ENCODE measurements at regions not wholly inside any gene's neighbourhood (a gene's known extent, or its start where the extent isn't known, plus 50 kb on each side); places are given as distances from the start of the nearest gene placed in this dataset.

- Histone ChIP-seq H3K79me1 (replicated peaks; ENCODE audit: low read length, poor library complexity, severe bottlenecking) (no peaks in the 10 kb centered on the region), H4K8ac (ENCODE audit: low read length) (no peak overlapping the region), H3K23ac (ENCODE audit: low read length in 2 of 2) (no peak overlapping the region), H4K91ac (ENCODE audit: low read length) (no peak overlapping the region), H3K4ac (ENCODE audit: low read depth in 1 of 2, low read length in 2 of 2) (no peak overlapping the region), H3K27ac (ENCODE audit: low read length, poor library complexity, severe bottlenecking) (no peak overlapping the region), H3K4me1 (ENCODE audit: control insufficient read depth, insufficient read depth, low read depth, low read length) (no peaks in the 10 kb centered on the region), H3K36me3 (ENCODE audit: control insufficient read depth in 1 of 2, insufficient read depth in 2 of 2, low read depth in 1 of 2, low read length in 2 of 2) (no peaks in the 10 kb centered on the region), H3K9me3 (ENCODE audit: control insufficient read depth, low read length) (no peaks in the 10 kb centered on the region), H2BK120ac (ENCODE audit: low read depth, low read length) (no peak overlapping the region), H2BK5ac (ENCODE audit: low read depth, low read length, poor library complexity, severe bottlenecking) (no peak overlapping the region), H3K4me2 (ENCODE audit: low read length, poor library complexity, severe bottlenecking) (no peak overlapping the region), H3K27me3 (ENCODE audit: control insufficient read depth in 1 of 2, insufficient read depth in 1 of 2, low read length in 2 of 2) (peaks cover 0 to 36% of the 10 kb centered on the region in 2 experiments), H2AFZ (ENCODE audit: low read depth, low read length) (no peak overlapping the region), H3K4me3 (ENCODE audit: insufficient read depth in 1 of 2, low read depth in 1 of 2, low read length in 2 of 2) (no peak overlapping the region), H3K14ac (ENCODE audit: low read length in 2 of 2) (no peak overlapping the region), H2BK12ac (ENCODE audit: low read length in 2 of 2) (no peak overlapping the region), H3K18ac (ENCODE audit: low read depth in 1 of 2, low read length in 2 of 2) (no peak overlapping the region), H2BK15ac (ENCODE audit: low read depth, poor library complexity, severe bottlenecking) (no peak overlapping the region), H3K9ac (ENCODE audit: low read length) (no peak overlapping the region), H2AK5ac (ENCODE audit: low read length, severe bottlenecking) (no peak overlapping the region)
- WGBS, result 80% methylated on average over 5 of the region's 5 CpGs
- DNase-seq, result no peak
Observed at GRCh38 chr20:21022925-21023324, 83.2 kb downstream of the LINC00237 start.

GRCh38 chr20:21021472-21021790 is 84.7 kb downstream of the LINC00237 start:
- Histone ChIP-seq H2BK15ac (ENCODE audit: low read depth, poor library complexity, severe bottlenecking) (no peak overlapping the region), H3K36me3 (ENCODE audit: control insufficient read depth in 1 of 2, insufficient read depth in 2 of 2, low read depth in 1 of 2, low read length in 2 of 2) (no peaks in the 10 kb centered on the region), H3K14ac (ENCODE audit: low read length in 2 of 2) (no peak overlapping the region), H3K18ac (ENCODE audit: low read depth in 1 of 2, low read length in 2 of 2) (no peak overlapping the region), H3K4me3 (ENCODE audit: insufficient read depth in 1 of 2, low read depth in 1 of 2, low read length in 2 of 2) (no peak overlapping the region), H3K4ac (ENCODE audit: low read depth in 1 of 2, low read length in 2 of 2) (no peak overlapping the region), H4K91ac (ENCODE audit: low read length) (no peak overlapping the region), H3K4me1 (ENCODE audit: control insufficient read depth, insufficient read depth, low read depth, low read length) (no peaks in the 10 kb centered on the region), H3K23ac (ENCODE audit: low read length in 2 of 2) (no peak overlapping the region), H2BK12ac (ENCODE audit: low read length in 2 of 2) (no peak overlapping the region), H3K79me1 (replicated peaks; ENCODE audit: low read length, poor library complexity, severe bottlenecking) (no peaks in the 10 kb centered on the region), H3K27ac (ENCODE audit: low read length, poor library complexity, severe bottlenecking) (no peak overlapping the region), H3K9ac (ENCODE audit: low read length) (no peak overlapping the region), H2BK120ac (ENCODE audit: low read depth, low read length) (no peak overlapping the region), H2AFZ (ENCODE audit: low read depth, low read length) (no peak overlapping the region), H3K27me3 (ENCODE audit: control insufficient read depth in 1 of 2, insufficient read depth in 1 of 2, low read length in 2 of 2) (peaks cover 0 to 41% of the 10 kb centered on the region in 2 experiments), H2BK5ac (ENCODE audit: low read depth, low read length, poor library complexity, severe bottlenecking) (no peak overlapping the region), H2AK5ac (ENCODE audit: low read length, severe bottlenecking) (no peak overlapping the region), H4K8ac (ENCODE audit: low read length) (no peak overlapping the region), H3K9me3 (ENCODE audit: control insufficient read depth, low read length) (no peaks in the 10 kb centered on the region), H3K4me2 (ENCODE audit: low read length, poor library complexity, severe bottlenecking) (no peak overlapping the region)
- WGBS, result 100% methylated on average over 1 of the region's 1 CpG
- DNase-seq, result no peak

- H4K91ac ChIP-seq (ENCODE audit: low read length), result no peak overlapping the region
- H3K14ac ChIP-seq (ENCODE audit: low read length in 2 of 2), result no peak overlapping the region
- no peak overlapping the region for H4K8ac ChIP-seq (ENCODE audit: low read length)
- H3K4me3 ChIP-seq (ENCODE audit: insufficient read depth in 1 of 2, low read depth in 1 of 2, low read length in 2 of 2), result peak overlapping the region in 1 of 2 experiments; percentile 56
- H2BK120ac ChIP-seq (ENCODE audit: low read depth, low read length), result no peak overlapping the region
- H3K18ac ChIP-seq (ENCODE audit: low read depth in 1 of 2, low read length in 2 of 2), result no peak overlapping the region
- no peak overlapping the region for H3K4ac ChIP-seq (ENCODE audit: low read depth in 1 of 2, low read length in 2 of 2)
- H3K79me1 ChIP-seq (replicated peaks; ENCODE audit: low read length, poor library complexity, severe bottlenecking), result no peaks in the 10 kb centered on the region
- H3K27ac ChIP-seq (ENCODE audit: low read length, poor library complexity, severe bottlenecking), result no peak overlapping the region
- no peaks in the 10 kb centered on the region for H3K36me3 ChIP-seq (ENCODE audit: control insufficient read depth in 1 of 2, insufficient read depth in 2 of 2, low read depth in 1 of 2, low read length in 2 of 2)
- H3K27me3 ChIP-seq (ENCODE audit: control insufficient read depth in 1 of 2, insufficient read depth in 1 of 2, low read length in 2 of 2), result peaks cover 0 to 41% of the 10 kb centered on the region in 2 experiments
- no peak overlapping the region for H2BK12ac ChIP-seq (ENCODE audit: low read length in 2 of 2)
- H2AFZ ChIP-seq (ENCODE audit: low read depth, low read length), result no peak overlapping the region
- H2BK5ac ChIP-seq (ENCODE audit: low read depth, low read length, poor library complexity, severe bottlenecking), result no peak overlapping the region
- no peaks in the 10 kb centered on the region for H3K4me1 ChIP-seq (ENCODE audit: control insufficient read depth, insufficient read depth, low read depth, low read length)
- WGBS, result 91% methylated on average over 9 of the region's 11 CpGs
- no peak overlapping the region for H2AK5ac ChIP-seq (ENCODE audit: low read length, severe bottlenecking)
- H3K23ac ChIP-seq (ENCODE audit: low read length in 2 of 2), result no peak overlapping the region
- H2BK15ac ChIP-seq (ENCODE audit: low read depth, poor library complexity, severe bottlenecking), result no peak overlapping the region
- H3K9ac ChIP-seq (ENCODE audit: low read length), result peak overlapping the region; percentile 18
- no peaks in the 10 kb centered on the region for H3K9me3 ChIP-seq (ENCODE audit: control insufficient read depth, low read length)
- DNase-seq, result no peak
- H3K4me2 ChIP-seq (ENCODE audit: low read length, poor library complexity, severe bottlenecking), result no peak overlapping the region
Observed at GRCh38 chr20:21020659-21021471, 85.3 kb downstream of the LINC00237 start.

GRCh38 chr20:21019814-21020658 is 86.1 kb downstream of the LINC00237 start:
- WGBS, result 92% methylated on average over 40 of the region's 42 CpGs
- H2BK12ac ChIP-seq (ENCODE audit: low read length in 2 of 2), result no peak overlapping the region

More at GRCh38 chr20:21019814-21020658, 86.1 kb downstream of the LINC00237 start:
- Histone ChIP-seq H3K23ac (ENCODE audit: low read length in 2 of 2) (no peak overlapping the region), H3K18ac (ENCODE audit: low read depth in 1 of 2, low read length in 2 of 2) (no peak overlapping the region), H2AFZ (ENCODE audit: low read depth, low read length) (no peak overlapping the region), H3K4me3 (ENCODE audit: insufficient read depth in 1 of 2, low read depth in 1 of 2, low read length in 2 of 2) (peak overlapping the region in 1 of 2 experiments; percentile 56), H4K8ac (ENCODE audit: low read length) (no peak overlapping the region), H3K4me1 (ENCODE audit: control insufficient read depth, insufficient read depth, low read depth, low read length) (no peaks in the 10 kb centered on the region), H3K36me3 (ENCODE audit: control insufficient read depth in 1 of 2, insufficient read depth in 2 of 2, low read depth in 1 of 2, low read length in 2 of 2) (no peaks in the 10 kb centered on the region), H3K14ac (ENCODE audit: low read length in 2 of 2) (no peak overlapping the region), H3K27ac (ENCODE audit: low read length, poor library complexity, severe bottlenecking) (no peak overlapping the region), H3K27me3 (ENCODE audit: control insufficient read depth in 1 of 2, insufficient read depth in 1 of 2, low read length in 2 of 2) (peaks cover 0 to 41% of the 10 kb centered on the region in 2 experiments), H3K4me2 (ENCODE audit: low read length, poor library complexity, severe bottlenecking) (no peak overlapping the region), H3K9me3 (ENCODE audit: control insufficient read depth, low read length) (no peaks in the 10 kb centered on the region), H2BK120ac (ENCODE audit: low read depth, low read length) (no peak overlapping the region), H4K91ac (ENCODE audit: low read length) (no peak overlapping the region), H2BK15ac (ENCODE audit: low read depth, poor library complexity, severe bottlenecking) (no peak overlapping the region), H2BK5ac (ENCODE audit: low read depth, low read length, poor library complexity, severe bottlenecking) (no peak overlapping the region), H3K9ac (ENCODE audit: low read length) (peak overlapping the region; percentile 18), H3K79me1 (replicated peaks; ENCODE audit: low read length, poor library complexity, severe bottlenecking) (no peaks in the 10 kb centered on the region), H3K4ac (ENCODE audit: low read depth in 1 of 2, low read length in 2 of 2) (no peak overlapping the region), H2AK5ac (ENCODE audit: low read length, severe bottlenecking) (no peak overlapping the region)
- DNase-seq, result no peak

Measured in mesenchymal stem cell (in vitro differentiated cells and primary cell).